WTC11 (cell line): ENCODE measurements at regions not wholly inside any gene's neighbourhood (a gene's known extent, or its start where the extent isn't known, plus 50 kb on each side); places are given as distances from the start of the nearest gene placed in this dataset.

Experiments
- CTCF ChIP-seq: fragments of 200-600 bp; IDR thresholded peaks from 2 replicates; pipeline ENCODE4 v1.8.0; 2022; ENCODE audit warnings: antibody characterized with exemption
- ESRRA ChIP-seq: sonication (generic); formaldehyde crosslinking; IDR thresholded peaks from 2 replicates; pipeline ENCODE4 v1.8.1; 2022; ENCODE audit warnings: mild to moderate bottlenecking, missing genetic modification reagents, borderline replicate concordance
- FOXJ3 ChIP-seq: sonication (generic); formaldehyde crosslinking; IDR thresholded peaks from 2 replicates; pipeline ENCODE4 v1.9.0; 2021; ENCODE audit warnings: missing genetic modification reagents, mild to moderate bottlenecking, borderline replicate concordance
- FOXP1 ChIP-seq: sonication (generic); formaldehyde crosslinking; IDR thresholded peaks from 2 replicates; pipeline ENCODE4 v1.8.0; 2022; ENCODE audit warnings: missing genetic modification reagents, mild to moderate bottlenecking, moderate library complexity, borderline replicate concordance
- JUN ChIP-seq: sonication (generic); formaldehyde crosslinking; IDR thresholded peaks from 2 replicates; pipeline ENCODE4 v1.8.0; 2023; ENCODE audit warnings: mild to moderate bottlenecking, missing genetic modification reagents
- NR2C2 ChIP-seq: sonication (generic); formaldehyde crosslinking; IDR thresholded peaks from 2 replicates; pipeline ENCODE4 v1.8.0; 2022; ENCODE audit warnings: mild to moderate bottlenecking, missing genetic modification reagents
- PRDM15 ChIP-seq: sonication (generic); formaldehyde crosslinking; IDR thresholded peaks from 2 replicates; pipeline ENCODE4 v1.8.0; 2022; ENCODE audit warnings: missing genetic modification reagents
- PREB ChIP-seq: sonication (generic); formaldehyde crosslinking; IDR thresholded peaks from 2 replicates; pipeline ENCODE4 v1.8.1; 2022; ENCODE audit warnings: mild to moderate bottlenecking, missing genetic modification reagents, moderate library complexity, borderline replicate concordance
- TCF7 ChIP-seq: sonication (generic); formaldehyde crosslinking; IDR thresholded peaks from 2 replicates; pipeline ENCODE4 v1.8.0; 2022; ENCODE audit warnings: mild to moderate bottlenecking, low read depth, missing genetic modification reagents, moderate library complexity
- TEAD4 ChIP-seq: sonication (generic); formaldehyde crosslinking; IDR thresholded peaks from 2 replicates; pipeline ENCODE4 v1.8.0; 2022; ENCODE audit warnings: mild to moderate bottlenecking, missing genetic modification reagents
- ZNF121 ChIP-seq: sonication (generic); formaldehyde crosslinking; IDR thresholded peaks from 2 replicates; pipeline ENCODE4 v1.8.0; 2023; ENCODE audit warnings: missing genetic modification reagents
- ZNF396 ChIP-seq: fragments of 250-450 bp; sonication (Bioruptor Pico); IDR thresholded peaks from 2 replicates; pipeline ENCODE4 v1.8.0; 2021; ENCODE audit warnings: mild to moderate bottlenecking, moderate library complexity, borderline replicate concordance

- TF ChIP-seq CTCF: no peak
- TF ChIP-seq ZNF396 (CRISPR knock-in tag): no peak
- no peak for TF ChIP-seq NR2C2 (CRISPR knock-in tag)
- no peak for TF ChIP-seq ZNF121 (CRISPR knock-in tag)
- TF ChIP-seq TEAD4 (CRISPR knock-in tag): no peak
- no peak for TF ChIP-seq PRDM15 (CRISPR knock-in tag)
- no peak for TF ChIP-seq FOXP1 (CRISPR knock-in tag)
- no peak for TF ChIP-seq TCF7
- TF ChIP-seq ESRRA (CRISPR knock-in tag): no peak
- TF ChIP-seq PREB (CRISPR knock-in tag): no peak
- no peak for TF ChIP-seq JUN (CRISPR knock-in tag)
- TF ChIP-seq FOXJ3 (CRISPR knock-in tag): no peak
Measured at GRCh38 chrX:149073479-149073878, 431.6 kb downstream of the IDS start.
